ENCODE measurements at regions not wholly inside any gene's neighbourhood (a gene's known extent, or its start where the extent isn't known, plus 50 kb on each side); places are given as distances from the start of the nearest gene placed in this dataset.

- TF ChIP-seq, protein P1, sequence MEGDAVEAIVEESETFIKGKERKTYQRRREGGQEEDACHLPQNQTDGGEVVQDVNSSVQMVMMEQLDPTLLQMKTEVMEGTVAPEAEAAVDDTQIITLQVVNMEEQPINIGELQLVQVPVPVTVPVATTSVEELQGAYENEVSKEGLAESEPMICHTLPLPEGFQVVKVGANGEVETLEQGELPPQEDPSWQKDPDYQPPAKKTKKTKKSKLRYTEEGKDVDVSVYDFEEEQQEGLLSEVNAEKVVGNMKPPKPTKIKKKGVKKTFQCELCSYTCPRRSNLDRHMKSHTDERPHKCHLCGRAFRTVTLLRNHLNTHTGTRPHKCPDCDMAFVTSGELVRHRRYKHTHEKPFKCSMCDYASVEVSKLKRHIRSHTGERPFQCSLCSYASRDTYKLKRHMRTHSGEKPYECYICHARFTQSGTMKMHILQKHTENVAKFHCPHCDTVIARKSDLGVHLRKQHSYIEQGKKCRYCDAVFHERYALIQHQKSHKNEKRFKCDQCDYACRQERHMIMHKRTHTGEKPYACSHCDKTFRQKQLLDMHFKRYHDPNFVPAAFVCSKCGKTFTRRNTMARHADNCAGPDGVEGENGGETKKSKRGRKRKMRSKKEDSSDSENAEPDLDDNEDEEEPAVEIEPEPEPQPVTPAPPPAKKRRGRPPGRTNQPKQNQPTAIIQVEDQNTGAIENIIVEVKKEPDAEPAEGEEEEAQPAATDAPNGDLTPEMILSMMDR (IDR thresholded peaks at IDR 0.05; ENCODE audit: low read depth, low read length, poor library complexity, severe bottlenecking), result peak; percentile 90
- TF ChIP-seq EZH2phosphoT487 (IDR thresholded peaks at IDR 0.05; ENCODE audit: borderline replicate concordance, low read length), result no peak
Measured at GRCh38 chr18:52288403-52289004, 51.5 kb upstream of the DCC start.

Data from DOHH2 (cell line).